ENCODE measurements at regions not wholly inside any gene's neighbourhood (a gene's known extent, or its start where the extent isn't known, plus 50 kb on each side); places are given as distances from the start of the nearest gene placed in this dataset.

- TF ChIP-seq EZH2 (IDR thresholded peaks at IDR 0.05; ENCODE audit: insufficient read depth, low read length) = no peak
- no peak for TF ChIP-seq CTCF (IDR thresholded peaks at IDR 0.05; ENCODE audit: insufficient read depth, low read depth, low read length)
- H2AFZ ChIP-seq (ENCODE audit: low read depth, low read length) = no peak overlapping the region
- FAIRE-seq = no peak
These were observed 454.7 kb upstream of the TSHZ3 start for GRCh38 chr19:31803835-31804446.

GRCh38 chr19:31804668-31805067 is 455.4 kb upstream of the TSHZ3 start:
- Histone ChIP-seq H3K4me2 (ENCODE audit: low read length) (no peak overlapping the region), H3K4me3 (ENCODE audit: insufficient read depth, low read depth, low read length) (no peak overlapping the region), H3K79me2 (ENCODE audit: insufficient read depth, low read length) (no peaks in the 10 kb centered on the region), H3K27me3 (ENCODE audit: insufficient read depth, low read length) (no peaks in the 10 kb centered on the region), H3K9me3 (ENCODE audit: insufficient read depth, low read depth, low read length) (no peaks in the 10 kb centered on the region), H3K36me3 (ENCODE audit: insufficient read depth, low read length) (no peaks in the 10 kb centered on the region), H4K20me1 (ENCODE audit: insufficient read depth, low read length) (no peaks in the 10 kb centered on the region), H2AFZ (ENCODE audit: low read depth, low read length) (no peak overlapping the region), H3K4me1 (ENCODE audit: insufficient read depth, low read length) (no peaks in the 10 kb centered on the region), H3K9ac (ENCODE audit: low read length) (no peak overlapping the region), H3K27ac (ENCODE audit: low read depth, low read length) (no peak overlapping the region)
- H3K27me3 Mint-ChIP-seq (ENCODE audit: low read depth, unreplicated experiment) = peaks cover 20% of the 10 kb centered on the region
- DNase-seq (ENCODE audit: low read depth) (no peak), FAIRE-seq (no peak)
- H3K9me3 Mint-ChIP-seq (ENCODE audit: unreplicated experiment) = peaks cover 4% of the 10 kb centered on the region
- H3K4me3 Mint-ChIP-seq (ENCODE audit: unreplicated experiment) = no peak overlapping the region
- TF ChIP-seq CTCF (IDR thresholded peaks at IDR 0.05; ENCODE audit: insufficient read depth, low read depth, low read length) = no peak
- TF ChIP-seq EZH2 (IDR thresholded peaks at IDR 0.05; ENCODE audit: insufficient read depth, low read length) = no peak
- no peak overlapping the region for H3K27ac Mint-ChIP-seq (ENCODE audit: unreplicated experiment)
- H3K4me1 Mint-ChIP-seq (ENCODE audit: low read depth, unreplicated experiment) = no peaks in the 10 kb centered on the region
- no peaks in the 10 kb centered on the region for H3K36me3 Mint-ChIP-seq (ENCODE audit: low read depth, unreplicated experiment)

More at GRCh38 chr19:31803835-31804446, 454.7 kb upstream of the TSHZ3 start:
- Mint-ChIP-seq H3K4me1 (ENCODE audit: low read depth, unreplicated experiment) (no peaks in the 10 kb centered on the region), H3K27me3 (ENCODE audit: low read depth, unreplicated experiment) (peaks cover 20% of the 10 kb centered on the region), H3K4me3 (ENCODE audit: unreplicated experiment) (no peak overlapping the region), H3K9me3 (ENCODE audit: unreplicated experiment) (peaks cover 3% of the 10 kb centered on the region), H3K36me3 (ENCODE audit: low read depth, unreplicated experiment) (no peaks in the 10 kb centered on the region), H3K27ac (ENCODE audit: unreplicated experiment) (no peak overlapping the region)
- Histone ChIP-seq H3K9me3 (ENCODE audit: insufficient read depth, low read depth, low read length) (no peaks in the 10 kb centered on the region), H4K20me1 (ENCODE audit: insufficient read depth, low read length) (no peaks in the 10 kb centered on the region), H3K4me3 (ENCODE audit: insufficient read depth, low read depth, low read length) (no peak overlapping the region), H3K27me3 (ENCODE audit: insufficient read depth, low read length) (no peaks in the 10 kb centered on the region), H3K4me1 (ENCODE audit: insufficient read depth, low read length) (no peaks in the 10 kb centered on the region), H3K79me2 (ENCODE audit: insufficient read depth, low read length) (no peaks in the 10 kb centered on the region), H3K9ac (ENCODE audit: low read length) (no peak overlapping the region), H3K27ac (ENCODE audit: low read depth, low read length) (no peak overlapping the region), H3K4me2 (ENCODE audit: low read length) (no peak overlapping the region), H3K36me3 (ENCODE audit: insufficient read depth, low read length) (no peaks in the 10 kb centered on the region)
- DNase-seq (ENCODE audit: low read depth) = no peak

- no peaks in the 10 kb centered on the region for H3K36me3 Mint-ChIP-seq (ENCODE audit: low read depth, unreplicated experiment)
- Histone ChIP-seq H3K79me2 (ENCODE audit: insufficient read depth, low read length) (no peaks in the 10 kb centered on the region), H3K9me3 (ENCODE audit: insufficient read depth, low read depth, low read length) (no peaks in the 10 kb centered on the region), H3K27me3 (ENCODE audit: insufficient read depth, low read length) (no peaks in the 10 kb centered on the region), H3K27ac (ENCODE audit: low read depth, low read length) (no peak overlapping the region), H3K4me2 (ENCODE audit: low read length) (no peak overlapping the region), H2AFZ (ENCODE audit: low read depth, low read length) (no peak overlapping the region), H3K4me1 (ENCODE audit: insufficient read depth, low read length) (no peaks in the 10 kb centered on the region), H3K9ac (ENCODE audit: low read length) (no peak overlapping the region), H3K36me3 (ENCODE audit: insufficient read depth, low read length) (no peaks in the 10 kb centered on the region), H4K20me1 (ENCODE audit: insufficient read depth, low read length) (no peaks in the 10 kb centered on the region), H3K4me3 (ENCODE audit: insufficient read depth, low read depth, low read length) (no peak overlapping the region)
- no peak overlapping the region for H3K27ac Mint-ChIP-seq (ENCODE audit: unreplicated experiment)
- no peak for DNase-seq (ENCODE audit: low read depth)
- H3K4me1 Mint-ChIP-seq (ENCODE audit: low read depth, unreplicated experiment) = no peaks in the 10 kb centered on the region
- H3K9me3 Mint-ChIP-seq (ENCODE audit: unreplicated experiment) = peaks cover 4% of the 10 kb centered on the region
- H3K4me3 Mint-ChIP-seq (ENCODE audit: unreplicated experiment) = no peak overlapping the region
- no peak for TF ChIP-seq CTCF (IDR thresholded peaks at IDR 0.05; ENCODE audit: insufficient read depth, low read depth, low read length)
- no peak for TF ChIP-seq EZH2 (IDR thresholded peaks at IDR 0.05; ENCODE audit: insufficient read depth, low read length)
- H3K27me3 Mint-ChIP-seq (ENCODE audit: low read depth, unreplicated experiment) = peaks cover 10% of the 10 kb centered on the region
- FAIRE-seq = no peak
These were observed 461.4 kb upstream of the TSHZ3 start for GRCh38 chr19:31810536-31811109.

Data from astrocyte (in vitro differentiated cells and primary cell).